ENCODE measurements at regions not wholly inside any gene's neighbourhood (a gene's known extent, or its start where the extent isn't known, plus 50 kb on each side); places are given as distances from the start of the nearest gene placed in this dataset.

GRCh38 chr2:51107841-51108240 lies 75.9 kb upstream of the NRXN1 start:
- ATAC-seq (no peak), DNase-seq (no peak)
- Mint-ChIP-seq H3K27ac (no peak overlapping the region), H3K27me3 (no peaks in the 10 kb centered on the region), H3K9me3 (peaks cover 6% of the 10 kb centered on the region), H3K4me1 (ENCODE audit: low read depth) (no peaks in the 10 kb centered on the region), H3K4me3 (no peak overlapping the region), H3K36me3 (ENCODE audit: low read depth) (no peaks in the 10 kb centered on the region)
- TF ChIP-seq CTCF (IDR thresholded peaks at IDR 0.05): no peak
- ChIA-PET POLR2A (no interaction called here), CTCF (no interaction called here)
- intact Hi-C loops (cut with micrococcal nuclease): no loop called here

- DNase-seq (no peak), ATAC-seq (no peak)
- no peak for TF ChIP-seq CTCF (IDR thresholded peaks at IDR 0.05)
- H3K4me3 Mint-ChIP-seq: no peak overlapping the region
- no peak overlapping the region for H3K27ac Mint-ChIP-seq
- ChIA-PET CTCF (no interaction called here), POLR2A (no interaction called here)
- H3K4me1 Mint-ChIP-seq (ENCODE audit: low read depth): no peaks in the 10 kb centered on the region
- H3K9me3 Mint-ChIP-seq: peaks cover 8% of the 10 kb centered on the region
- H3K27me3 Mint-ChIP-seq: no peaks in the 10 kb centered on the region
- intact Hi-C loops (cut with micrococcal nuclease): no loop called here
- no peaks in the 10 kb centered on the region for H3K36me3 Mint-ChIP-seq (ENCODE audit: low read depth)
Measured at GRCh38 chr2:51105811-51106210, 73.9 kb upstream of the NRXN1 start.

GRCh38 chr2:51103205-51103604 lies 71.3 kb upstream of the NRXN1 start:
- Mint-ChIP-seq H3K9me3 (peaks cover 8% of the 10 kb centered on the region), H3K4me1 (ENCODE audit: low read depth) (no peaks in the 10 kb centered on the region), H3K4me3 (no peak overlapping the region), H3K27me3 (no peaks in the 10 kb centered on the region), H3K36me3 (ENCODE audit: low read depth) (no peaks in the 10 kb centered on the region), H3K27ac (no peak overlapping the region)
- no peak for ATAC-seq
- no peak for TF ChIP-seq CTCF (IDR thresholded peaks at IDR 0.05)
- intact Hi-C loops (cut with micrococcal nuclease): no loop called here
- no peak for DNase-seq
- POLR2A ChIA-PET: no interaction called here
- CTCF ChIA-PET: no interaction called here

- Mint-ChIP-seq H3K36me3 (ENCODE audit: low read depth) (no peaks in the 10 kb centered on the region), H3K27me3 (no peaks in the 10 kb centered on the region), H3K9me3 (peaks cover 8% of the 10 kb centered on the region), H3K4me3 (no peak overlapping the region), H3K4me1 (ENCODE audit: low read depth) (no peaks in the 10 kb centered on the region), H3K27ac (no peak overlapping the region)
- ATAC-seq: no peak
- TF ChIP-seq CTCF (IDR thresholded peaks at IDR 0.05): no peak
- intact Hi-C loops (cut with micrococcal nuclease): no loop called here
- no peak for DNase-seq
- ChIA-PET POLR2A (no interaction called here), CTCF (no interaction called here)
Measured at GRCh38 chr2:51093016-51093415, 61.1 kb upstream of the NRXN1 start.

- Mint-ChIP-seq H3K4me1 (ENCODE audit: low read depth) (no peaks in the 10 kb centered on the region), H3K27me3 (no peaks in the 10 kb centered on the region), H3K27ac (no peak overlapping the region), H3K4me3 (no peak overlapping the region), H3K9me3 (peaks cover 5% of the 10 kb centered on the region), H3K36me3 (ENCODE audit: low read depth) (no peaks in the 10 kb centered on the region)
- TF ChIP-seq CTCF (IDR thresholded peaks at IDR 0.05): no peak
- intact Hi-C loops (cut with micrococcal nuclease): no loop called here
- DNase-seq: no peak
- ChIA-PET POLR2A (no interaction called here), CTCF (no interaction called here)
- ATAC-seq: no peak
Measured at GRCh38 chr2:51085420-51086068, 53.6 kb upstream of the NRXN1 start.
